Lower lobe of right lung (tissue), 2 donors: ENCODE measurements at regions not wholly inside any gene's neighbourhood (a gene's known extent, or its start where the extent isn't known, plus 50 kb on each side); places are given as distances from the start of the nearest gene placed in this dataset.

Experiments
- ATAC-seq, 2 donors: fragments of 200-7000 bp; cut with Tn5 transposase; one replicate each; pipeline ENCODE4 v1.9.1; 2020 to 2022; ENCODE audit warnings: mild to moderate bottlenecking in 2 of 2, moderate library complexity in 2 of 2
- DNase-seq: peaks from one replicate; pipeline ENCODE4 v3.0.0-alpha.2; 2020
- H3K27ac ChIP-seq: fragments of 200-600 bp; one replicate; pipeline ENCODE4 v1.8.0; 2022
- H3K27me3 ChIP-seq: fragments of 200-600 bp; one replicate; pipeline ENCODE4 v1.8.0; 2022; ENCODE audit warnings: low read depth
- H3K36me3 ChIP-seq: fragments of 200-600 bp; one replicate; pipeline ENCODE4 v1.8.0; 2022; ENCODE audit warnings: mild to moderate bottlenecking
- H3K4me1 ChIP-seq: fragments of 200-600 bp; one replicate; pipeline ENCODE4 v1.8.0; 2022
- H3K4me3 ChIP-seq: fragments of 200-600 bp; one replicate; pipeline ENCODE4 v1.8.0; 2022; ENCODE audit warnings: mild to moderate bottlenecking
- H3K9me3 ChIP-seq: fragments of 200-600 bp; one replicate; pipeline ENCODE4 v1.8.0; 2022
- CTCF ChIP-seq: fragments of 200-600 bp; IDR thresholded peaks from one replicate; pipeline ENCODE4 v1.8.0; 2022; ENCODE audit warnings: antibody characterized with exemption, mild to moderate bottlenecking
- intact Hi-C: fragments of 100-400 bp; cut with DNase I; formaldehyde crosslinking; loops from one replicate; pipeline ENCODE4 v1.11.0; 2022
- donor health status: DM: no; HTN: yes; CAD: no; lungs with severe emphysema.

GRCh38 chr2:62306751-62307468, 111.0 kb downstream of the B3GNT2 start:
- no peak for DNase-seq
- H3K27me3 ChIP-seq = no peaks in the 10 kb centered on the region
- no peak overlapping the region for H3K4me3 ChIP-seq
- no peak for TF ChIP-seq CTCF
- H3K9me3 ChIP-seq = no peaks in the 10 kb centered on the region
- H3K36me3 ChIP-seq = no peaks in the 10 kb centered on the region
- ATAC-seq = peak; percentile 66 to 72
- peaks cover 63% of the 10 kb centered on the region for H3K4me1 ChIP-seq
- peak overlapping the region; percentile 56 for H3K27ac ChIP-seq
- intact Hi-C loops = no loop called here

- Histone ChIP-seq H3K4me1 (peaks cover 63% of the 10 kb centered on the region), H3K36me3 (no peaks in the 10 kb centered on the region), H3K27ac (peak overlapping the region; percentile 29), H3K27me3 (no peaks in the 10 kb centered on the region), H3K4me3 (no peak overlapping the region), H3K9me3 (no peaks in the 10 kb centered on the region)
- no peak for TF ChIP-seq CTCF
- no peak for ATAC-seq
- intact Hi-C loops = no loop called here
- DNase-seq = no peak
Measured at GRCh38 chr2:62305421-62306176, 109.7 kb downstream of the B3GNT2 start.

- Histone ChIP-seq H3K4me3 (no peak overlapping the region), H3K9me3 (no peaks in the 10 kb centered on the region), H3K4me1 (peaks cover 57% of the 10 kb centered on the region), H3K27me3 (no peaks in the 10 kb centered on the region), H3K36me3 (no peaks in the 10 kb centered on the region), H3K27ac (peak overlapping the region; percentile 29)
- no peak for TF ChIP-seq CTCF
- intact Hi-C loops = no loop called here
- DNase-seq = peak; percentile 86
- ATAC-seq = peak; percentile 57 to 67
Measured at GRCh38 chr2:62304429-62305417, 108.8 kb downstream of the B3GNT2 start.

- DNase-seq (no peak), ATAC-seq (peak in 1 of 2 donors; percentile 4)
- Histone ChIP-seq H3K27me3 (no peaks in the 10 kb centered on the region), H3K27ac (peak overlapping the region; percentile 29), H3K9me3 (no peaks in the 10 kb centered on the region), H3K4me3 (no peak overlapping the region), H3K36me3 (no peaks in the 10 kb centered on the region), H3K4me1 (peaks cover 50% of the 10 kb centered on the region)
- TF ChIP-seq CTCF = no peak
- intact Hi-C loops = no loop called here
Measured at GRCh38 chr2:62303788-62304187, 107.9 kb downstream of the B3GNT2 start.
